ENCODE measurements at regions not wholly inside any gene's neighbourhood (a gene's known extent, or its start where the extent isn't known, plus 50 kb on each side); places are given as distances from the start of the nearest gene placed in this dataset.

DNA sequence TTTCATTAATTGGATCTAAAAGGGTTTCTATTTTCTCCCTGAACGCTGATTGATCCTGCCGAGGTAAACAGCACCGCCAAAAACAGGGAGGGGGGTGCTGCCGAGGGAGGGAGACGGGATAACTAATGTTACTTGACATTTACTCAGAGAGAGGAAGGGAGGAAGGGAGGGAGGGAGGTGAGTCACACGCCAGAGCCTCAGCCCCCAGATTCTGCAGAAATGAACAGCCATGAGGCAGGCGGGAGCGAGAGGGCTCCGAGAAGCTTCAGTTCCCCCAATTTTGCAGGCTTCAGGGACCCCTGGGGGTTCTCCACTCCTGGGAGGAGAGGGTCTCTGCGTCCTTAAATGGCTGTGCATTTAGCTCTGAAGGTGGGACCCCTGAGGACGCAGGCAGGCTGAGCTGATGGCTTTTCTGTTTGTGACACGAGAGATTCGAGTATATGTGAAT is 59.1 kb upstream of the IER5L start:
- no peak overlapping the region for H3K27ac ChIP-seq
- TF ChIP-seq, protein P1, sequence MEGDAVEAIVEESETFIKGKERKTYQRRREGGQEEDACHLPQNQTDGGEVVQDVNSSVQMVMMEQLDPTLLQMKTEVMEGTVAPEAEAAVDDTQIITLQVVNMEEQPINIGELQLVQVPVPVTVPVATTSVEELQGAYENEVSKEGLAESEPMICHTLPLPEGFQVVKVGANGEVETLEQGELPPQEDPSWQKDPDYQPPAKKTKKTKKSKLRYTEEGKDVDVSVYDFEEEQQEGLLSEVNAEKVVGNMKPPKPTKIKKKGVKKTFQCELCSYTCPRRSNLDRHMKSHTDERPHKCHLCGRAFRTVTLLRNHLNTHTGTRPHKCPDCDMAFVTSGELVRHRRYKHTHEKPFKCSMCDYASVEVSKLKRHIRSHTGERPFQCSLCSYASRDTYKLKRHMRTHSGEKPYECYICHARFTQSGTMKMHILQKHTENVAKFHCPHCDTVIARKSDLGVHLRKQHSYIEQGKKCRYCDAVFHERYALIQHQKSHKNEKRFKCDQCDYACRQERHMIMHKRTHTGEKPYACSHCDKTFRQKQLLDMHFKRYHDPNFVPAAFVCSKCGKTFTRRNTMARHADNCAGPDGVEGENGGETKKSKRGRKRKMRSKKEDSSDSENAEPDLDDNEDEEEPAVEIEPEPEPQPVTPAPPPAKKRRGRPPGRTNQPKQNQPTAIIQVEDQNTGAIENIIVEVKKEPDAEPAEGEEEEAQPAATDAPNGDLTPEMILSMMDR (IDR thresholded peaks at IDR 0.05) = no peak
- TF ChIP-seq ZFX (IDR thresholded peaks at IDR 0.05; ENCODE audit: borderline replicate concordance) = no peak

DNA sequence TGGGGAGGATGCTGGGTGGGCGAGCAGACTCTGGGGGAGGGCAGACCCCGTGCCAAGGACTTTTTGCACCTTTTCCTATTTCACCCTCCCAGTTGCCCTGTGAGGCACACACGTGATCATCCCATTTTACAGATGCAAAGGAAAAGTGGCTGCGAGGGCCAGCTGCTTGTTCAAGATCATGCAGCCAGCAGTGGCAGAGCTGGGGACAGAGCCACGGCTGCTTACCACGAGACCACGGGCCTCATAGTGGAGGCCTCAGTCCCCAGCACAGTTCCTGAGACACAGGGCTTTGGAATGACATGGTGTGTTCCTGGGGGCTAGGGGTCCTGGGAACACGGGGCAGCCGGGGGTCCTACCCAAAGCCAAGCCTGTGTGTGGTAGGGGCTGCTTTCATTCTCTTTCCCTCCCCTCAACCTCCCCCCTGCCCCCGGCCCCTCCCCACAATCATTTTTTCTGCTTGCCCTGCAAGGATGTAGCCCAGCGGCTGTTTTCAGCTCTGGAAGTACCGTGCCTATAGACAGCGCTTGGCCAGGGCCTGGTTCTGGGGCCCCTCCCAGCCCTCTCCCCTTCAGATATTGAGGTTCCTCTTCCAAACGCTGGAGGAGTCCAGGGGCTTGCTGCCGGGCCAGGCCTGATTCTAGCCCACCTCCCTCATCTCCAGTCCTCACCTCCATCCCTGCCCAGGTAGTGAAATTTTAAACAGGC is 58.5 kb upstream of the IER5L start:
- TF ChIP-seq ZFX (IDR thresholded peaks at IDR 0.05; ENCODE audit: borderline replicate concordance) = no peak
- TF ChIP-seq, protein P1 (IDR thresholded peaks at IDR 0.05) = no peak
- H3K27ac ChIP-seq = no peak overlapping the region

DNA sequence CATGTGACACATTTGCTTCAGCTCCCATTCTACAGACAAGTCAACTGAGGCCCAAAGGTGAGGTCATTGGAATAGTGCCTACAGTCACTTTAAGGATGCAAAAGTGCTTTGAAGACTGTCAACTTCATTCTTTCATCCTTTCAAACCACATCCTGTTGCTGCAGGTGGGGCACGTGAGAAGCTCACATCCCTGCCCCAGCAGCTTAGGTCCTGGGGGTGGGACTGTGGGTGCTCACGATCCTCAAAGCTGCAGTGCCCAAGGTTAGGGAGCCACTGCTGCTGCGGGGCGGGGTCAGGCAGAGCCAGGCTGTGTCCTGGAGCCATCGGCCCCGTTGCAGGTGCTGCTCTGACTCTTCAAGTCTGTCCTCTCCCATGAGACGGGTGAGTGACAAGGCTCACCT is 57.9 kb upstream of the IER5L start:
- TF ChIP-seq, protein P1 (IDR thresholded peaks at IDR 0.05) = no peak
- TF ChIP-seq ZFX (IDR thresholded peaks at IDR 0.05; ENCODE audit: borderline replicate concordance) = no peak

DNA sequence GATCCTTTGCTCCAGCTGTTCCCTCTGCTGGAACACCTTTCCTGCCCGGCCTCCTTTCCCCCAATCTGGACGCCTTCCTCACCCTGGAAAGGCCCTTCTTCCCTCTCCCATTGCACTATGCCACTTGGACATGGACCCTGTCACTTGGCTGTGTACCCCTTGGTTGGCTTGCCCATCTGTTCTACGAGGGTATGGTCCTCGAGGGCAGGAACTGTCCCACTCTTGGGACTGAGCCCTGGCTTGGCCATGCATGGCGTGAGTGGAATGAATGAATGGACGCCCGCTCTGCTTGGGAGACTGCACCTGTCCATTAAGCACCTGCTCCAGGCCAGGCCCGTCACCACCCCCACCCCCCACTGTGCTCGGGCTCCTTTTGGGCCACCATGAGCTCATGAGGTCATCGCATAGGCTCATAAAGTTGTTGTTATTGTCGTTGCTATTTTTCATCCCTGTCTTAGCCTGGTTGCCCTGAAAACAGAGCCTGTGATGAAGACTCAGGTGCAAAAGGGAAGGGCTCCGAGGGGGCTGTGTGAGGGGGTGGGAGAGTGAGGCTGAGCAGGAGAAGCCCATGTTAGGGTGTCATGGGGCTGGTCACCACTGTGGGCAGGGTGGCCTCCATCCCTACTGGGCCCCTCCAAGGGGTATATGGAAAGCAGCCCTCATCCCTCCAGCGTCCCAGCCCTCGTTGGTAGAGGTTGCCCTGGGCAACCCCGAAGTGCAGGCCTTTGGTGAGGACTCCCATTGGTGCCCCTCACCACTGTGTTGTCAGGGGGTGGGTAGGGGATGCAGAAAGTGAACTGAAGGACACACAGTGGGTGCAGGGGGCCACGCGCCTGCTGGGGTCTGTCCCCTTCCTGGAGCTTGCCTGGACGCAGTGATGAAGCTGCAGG is 57.2 kb upstream of the IER5L start:
- H3K27ac ChIP-seq = no peak overlapping the region
- TF ChIP-seq, protein P1 (IDR thresholded peaks at IDR 0.05) = no peak
- TF ChIP-seq ZFX (IDR thresholded peaks at IDR 0.05; ENCODE audit: borderline replicate concordance) = no peak

More for the DNA sequence above, 57.9 kb upstream of the IER5L start:
- H3K27ac ChIP-seq = no peak overlapping the region

DNA sequence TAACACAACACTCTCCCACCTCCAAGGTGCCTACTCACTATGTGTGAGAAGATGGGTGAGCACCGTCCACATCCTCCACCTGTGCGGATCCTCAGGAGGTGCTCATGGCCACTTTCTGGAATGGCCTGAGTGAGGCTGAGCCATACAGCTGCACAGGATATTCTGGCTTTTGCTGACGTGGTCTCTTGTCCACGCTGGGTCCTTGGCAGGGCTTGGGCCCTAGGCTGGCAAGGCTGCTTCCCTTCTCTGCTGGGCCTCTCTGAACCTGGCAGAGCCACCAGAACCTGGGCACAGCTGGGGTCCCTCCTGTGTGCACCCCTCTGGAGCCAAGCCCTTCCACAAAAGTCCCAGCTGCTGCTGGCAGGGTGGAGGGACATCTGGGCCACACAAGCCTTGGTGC is 56.4 kb upstream of the IER5L start:
- TF ChIP-seq ZFX (IDR thresholded peaks at IDR 0.05; ENCODE audit: borderline replicate concordance) = no peak
- TF ChIP-seq, protein P1 (IDR thresholded peaks at IDR 0.05) = no peak
- H3K27ac ChIP-seq = no peak overlapping the region

DNA sequence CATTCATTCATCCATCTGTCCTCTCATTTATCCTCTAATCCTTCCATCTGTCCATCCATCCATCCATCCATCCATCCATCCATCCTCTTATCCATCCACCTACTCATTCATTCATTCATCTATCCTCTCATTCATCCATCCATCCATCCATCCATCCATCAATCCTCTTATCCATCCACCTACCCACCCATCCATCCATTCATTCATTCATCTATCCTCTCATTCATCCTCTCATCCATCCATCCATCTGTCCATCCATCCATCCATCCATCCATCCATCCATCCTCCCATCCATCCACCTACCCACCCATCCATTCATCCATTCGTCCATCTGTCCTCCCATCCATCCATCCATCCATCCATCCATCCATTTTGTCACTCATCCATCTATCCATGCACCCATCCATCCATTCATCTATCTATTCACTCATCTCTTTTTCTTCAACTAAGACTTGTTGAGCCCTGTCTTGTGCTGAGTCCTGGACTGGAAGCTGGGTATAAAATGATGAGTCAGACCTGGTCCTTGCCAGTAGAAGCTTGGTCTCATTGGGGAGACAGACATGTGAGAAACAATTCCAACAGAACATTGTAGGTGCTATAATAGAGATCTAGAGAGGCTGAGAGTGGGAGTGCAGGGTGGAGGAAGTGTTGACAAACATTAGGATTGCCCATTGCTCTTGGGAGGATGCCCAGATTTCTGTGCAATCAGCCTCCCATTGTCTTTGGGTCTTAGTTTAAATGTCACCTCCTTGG is 55.0 kb upstream of the IER5L start:
- TF ChIP-seq, protein P1 (IDR thresholded peaks at IDR 0.05) = no peak
- no peak for TF ChIP-seq ZFX (IDR thresholded peaks at IDR 0.05; ENCODE audit: borderline replicate concordance)
- H3K27ac ChIP-seq = no peak overlapping the region

All from 22Rv1 (cell line).